ENCODE measurements at regions not wholly inside any gene's neighbourhood (a gene's known extent, or its start where the extent isn't known, plus 50 kb on each side); places are given as distances from the start of the nearest gene placed in this dataset.
A peak's percentile ranks its signal among the peaks of the same experiment; 100 is the strongest.

DNA sequence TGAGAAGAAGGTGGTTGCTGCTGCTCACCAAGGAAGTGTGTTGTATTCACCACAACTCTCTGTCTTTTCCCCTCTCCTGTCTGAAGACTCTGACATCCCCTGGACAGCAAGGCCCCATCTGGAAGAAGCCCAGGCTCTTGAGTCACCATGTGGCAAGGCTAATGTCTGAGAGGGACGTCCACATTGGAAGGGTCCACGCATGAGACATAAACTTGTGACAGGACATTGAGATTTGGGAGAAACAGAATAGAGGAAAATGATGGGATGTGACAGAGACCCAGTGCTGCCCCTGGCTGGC lies 176.5 kb downstream of the IRF8 start:
- H3K27ac ChIP-seq, result no peak overlapping the region
- H3K9me3 ChIP-seq, result no peaks in the 10 kb centered on the region
- H3K4me1 ChIP-seq, result no peaks in the 10 kb centered on the region
- no peak overlapping the region for H3K4me2 ChIP-seq
- 47% methylated on average over 2 of the region's 2 CpGs for WGBS (ENCODE audit: missing lambda C conversion rate)
- DNase-seq (ENCODE audit: low read depth in 1 of 2, low spot score in 1 of 2) (no peak), FAIRE-seq (no peak), ATAC-seq (no peak)
- POLR2A ChIA-PET, result no interaction called here
- H3K4me3 ChIP-seq, result no peak overlapping the region
- TF ChIP-seq CHD4 (IDR thresholded peaks at IDR 0.05; ENCODE audit: borderline replicate concordance) (no peak), EHMT2 (IDR thresholded peaks at IDR 0.05; ENCODE audit: low read depth) (no peak), KDM1A (IDR thresholded peaks at IDR 0.05; ENCODE audit: low read depth) (no peak), CBX2 (IDR thresholded peaks at IDR 0.05; ENCODE audit: borderline replicate concordance, low read depth) (no peak), EP300 (IDR thresholded peaks at IDR 0.05) (no peak), RAD21 (conservative IDR thresholded peaks at IDR 0.05 in 1 of 2, IDR thresholded peaks at IDR 0.05 in 1 of 2) (no peak), BHLHE40 (IDR thresholded peaks at IDR 0.05; ENCODE audit: low read depth, low read length) (no peak), EHF (CRISPR knock-in tag; IDR thresholded peaks at IDR 0.05) (no peak), NFE2L2 (conservative IDR thresholded peaks at IDR 0.05; ENCODE audit: low read length) (no peak), GATA3 (IDR thresholded peaks at IDR 0.05; ENCODE audit: borderline replicate concordance) (no peak)
- CTCF ChIA-PET, result interaction anchor here (0.9 to 11.6 kb wide), 4 partner anchors 12 to 444 kb away, joined by 3 to 321 read pairs (median 4); no protein-coding TSS in a partner anchor

DNA sequence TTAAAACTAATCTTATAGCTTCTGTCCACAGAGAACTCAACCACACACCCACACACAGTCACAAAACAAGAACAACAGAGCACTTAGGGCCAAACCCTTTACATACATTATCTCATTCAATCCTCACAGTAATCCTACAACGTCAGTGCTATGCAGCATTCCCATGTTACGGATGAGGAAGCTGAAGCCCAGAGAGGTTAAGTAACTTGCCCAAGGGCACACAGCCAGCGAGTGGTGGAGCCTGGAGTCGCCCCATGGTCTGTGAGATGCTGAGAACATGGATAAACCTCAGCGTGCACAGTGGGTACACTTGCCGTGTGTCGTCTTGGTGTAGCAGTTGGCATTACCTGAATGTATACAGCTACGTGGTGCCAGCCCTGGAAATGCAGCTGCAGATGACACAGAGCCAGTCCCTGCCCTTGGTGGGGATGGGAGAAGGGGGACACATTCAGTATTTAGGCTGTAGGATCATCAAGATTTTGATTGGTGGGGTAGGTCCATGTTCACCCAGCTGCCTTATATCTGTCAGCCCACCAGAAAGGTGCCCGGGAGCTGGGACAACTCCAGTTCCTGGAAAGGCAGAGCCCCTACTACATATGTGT lies 177.0 kb downstream of the IRF8 start:
- Histone ChIP-seq H3K4me3 (no peak overlapping the region), H3K4me1 (no peaks in the 10 kb centered on the region), H3K27ac (no peak overlapping the region), H3K4me2 (no peak overlapping the region), H3K9me3 (no peaks in the 10 kb centered on the region)
- POLR2A ChIA-PET, result no interaction called here
- DNase-seq (ENCODE audit: low read depth in 1 of 2, low spot score in 1 of 2) (no peak), ATAC-seq (no peak), FAIRE-seq (no peak)
- 41% methylated on average over 9 of the region's 9 CpGs for WGBS (ENCODE audit: missing lambda C conversion rate)
- TF ChIP-seq RAD21 (conservative IDR thresholded peaks at IDR 0.05 in 1 of 2, IDR thresholded peaks at IDR 0.05 in 1 of 2), result no peak
- TF ChIP-seq ZFP36 (IDR thresholded peaks at IDR 0.05; ENCODE audit: borderline replicate concordance, partially characterized antibody), result peak; percentile 21
- no peak for TF ChIP-seq SMC3 (IDR thresholded peaks at IDR 0.05)
- no peak for TF ChIP-seq GATA3 (IDR thresholded peaks at IDR 0.05; ENCODE audit: borderline replicate concordance)
- CTCF ChIA-PET, result interaction anchor here (0.9 to 11.6 kb wide), 3 partner anchors 53 to 443 kb away, joined by 3 to 321 read pairs (median 3); no protein-coding TSS in a partner anchor

DNA sequence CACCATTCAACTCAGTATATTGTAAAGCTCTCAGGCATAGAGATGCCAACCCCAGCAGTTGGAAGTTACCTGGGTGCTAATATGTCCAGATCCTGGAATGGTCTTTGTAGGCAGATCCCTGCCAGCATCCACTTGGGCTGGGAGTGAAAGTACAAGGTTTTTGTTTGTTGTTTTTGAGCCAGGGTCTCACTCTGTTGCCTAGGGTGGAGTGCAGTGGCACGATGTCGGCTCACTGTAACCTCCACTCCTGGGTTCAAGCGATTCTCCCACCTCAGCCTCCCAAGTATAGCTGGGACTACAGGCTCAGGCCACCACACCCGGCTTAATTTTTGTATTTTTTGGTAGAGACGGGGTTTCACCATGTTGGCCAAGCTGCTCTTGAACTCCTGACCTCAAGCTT lies 177.6 kb downstream of the IRF8 start:
- ChIA-PET POLR2A (no interaction called here), CTCF (interaction anchor here (0.7 to 11.6 kb wide), 4 partner anchors 10 to 443 kb away, joined by 3 to 321 read pairs (median 4); no protein-coding TSS in a partner anchor)
- Histone ChIP-seq H3K4me2 (no peak overlapping the region), H3K4me1 (no peaks in the 10 kb centered on the region), H3K4me3 (no peak overlapping the region), H3K27ac (no peak overlapping the region), H3K9me3 (no peaks in the 10 kb centered on the region)
- TF ChIP-seq, protein P1, sequence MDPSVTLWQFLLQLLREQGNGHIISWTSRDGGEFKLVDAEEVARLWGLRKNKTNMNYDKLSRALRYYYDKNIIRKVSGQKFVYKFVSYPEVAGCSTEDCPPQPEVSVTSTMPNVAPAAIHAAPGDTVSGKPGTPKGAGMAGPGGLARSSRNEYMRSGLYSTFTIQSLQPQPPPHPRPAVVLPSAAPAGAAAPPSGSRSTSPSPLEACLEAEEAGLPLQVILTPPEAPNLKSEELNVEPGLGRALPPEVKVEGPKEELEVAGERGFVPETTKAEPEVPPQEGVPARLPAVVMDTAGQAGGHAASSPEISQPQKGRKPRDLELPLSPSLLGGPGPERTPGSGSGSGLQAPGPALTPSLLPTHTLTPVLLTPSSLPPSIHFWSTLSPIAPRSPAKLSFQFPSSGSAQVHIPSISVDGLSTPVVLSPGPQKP (IDR thresholded peaks at IDR 0.05; ENCODE audit: low read depth, low read length), result no peak
- no peak for TF ChIP-seq FOSL2 (IDR thresholded peaks at IDR 0.05)
- TF ChIP-seq FOSL2 (CRISPR knock-in tag; IDR thresholded peaks at IDR 0.05), result no peak
- TF ChIP-seq, protein P2, sequence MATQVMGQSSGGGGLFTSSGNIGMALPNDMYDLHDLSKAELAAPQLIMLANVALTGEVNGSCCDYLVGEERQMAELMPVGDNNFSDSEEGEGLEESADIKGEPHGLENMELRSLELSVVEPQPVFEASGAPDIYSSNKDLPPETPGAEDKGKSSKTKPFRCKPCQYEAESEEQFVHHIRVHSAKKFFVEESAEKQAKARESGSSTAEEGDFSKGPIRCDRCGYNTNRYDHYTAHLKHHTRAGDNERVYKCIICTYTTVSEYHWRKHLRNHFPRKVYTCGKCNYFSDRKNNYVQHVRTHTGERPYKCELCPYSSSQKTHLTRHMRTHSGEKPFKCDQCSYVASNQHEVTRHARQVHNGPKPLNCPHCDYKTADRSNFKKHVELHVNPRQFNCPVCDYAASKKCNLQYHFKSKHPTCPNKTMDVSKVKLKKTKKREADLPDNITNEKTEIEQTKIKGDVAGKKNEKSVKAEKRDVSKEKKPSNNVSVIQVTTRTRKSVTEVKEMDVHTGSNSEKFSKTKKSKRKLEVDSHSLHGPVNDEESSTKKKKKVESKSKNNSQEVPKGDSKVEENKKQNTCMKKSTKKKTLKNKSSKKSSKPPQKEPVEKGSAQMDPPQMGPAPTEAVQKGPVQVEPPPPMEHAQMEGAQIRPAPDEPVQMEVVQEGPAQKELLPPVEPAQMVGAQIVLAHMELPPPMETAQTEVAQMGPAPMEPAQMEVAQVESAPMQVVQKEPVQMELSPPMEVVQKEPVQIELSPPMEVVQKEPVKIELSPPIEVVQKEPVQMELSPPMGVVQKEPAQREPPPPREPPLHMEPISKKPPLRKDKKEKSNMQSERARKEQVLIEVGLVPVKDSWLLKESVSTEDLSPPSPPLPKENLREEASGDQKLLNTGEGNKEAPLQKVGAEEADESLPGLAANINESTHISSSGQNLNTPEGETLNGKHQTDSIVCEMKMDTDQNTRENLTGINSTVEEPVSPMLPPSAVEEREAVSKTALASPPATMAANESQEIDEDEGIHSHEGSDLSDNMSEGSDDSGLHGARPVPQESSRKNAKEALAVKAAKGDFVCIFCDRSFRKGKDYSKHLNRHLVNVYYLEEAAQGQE (IDR thresholded peaks at IDR 0.05), result no peak
- TF ChIP-seq NPAS2 (CRISPR knock-in tag; IDR thresholded peaks at IDR 0.05; ENCODE audit: borderline replicate concordance), result no peak
- no peak for TF ChIP-seq MAFK (IDR thresholded peaks at IDR 0.05; ENCODE audit: partially characterized antibody)
- no peak for TF ChIP-seq MYC (IDR thresholded peaks at IDR 0.05; ENCODE audit: borderline replicate concordance, low read length)
- TF ChIP-seq EHMT2 (IDR thresholded peaks at IDR 0.05; ENCODE audit: low read depth), result no peak
- TF ChIP-seq JUN (IDR thresholded peaks at IDR 0.05), result no peak
- no peak for TF ChIP-seq CBX2 (IDR thresholded peaks at IDR 0.05; ENCODE audit: borderline replicate concordance, low read depth)
- DNase-seq (ENCODE audit: low read depth in 1 of 2, low spot score in 1 of 2), result no peak
- WGBS (ENCODE audit: missing lambda C conversion rate), result 26% methylated on average over 5 of the region's 5 CpGs
- ATAC-seq, result no peak
- no peak for FAIRE-seq

All from A549 (cell line).